GM10266 (cell line): ENCODE measurements at regions not wholly inside any gene's neighbourhood (a gene's known extent, or its start where the extent isn't known, plus 50 kb on each side); places are given as distances from the start of the nearest gene placed in this dataset.

Experiments
- DNase-seq: peaks from one replicate; pipeline ENCODE4 v3.0.0; 2012; ENCODE audit errors: extremely low spot score
- CTCF ChIP-seq: IDR thresholded peaks from 2 replicates; pipeline ENCODE4 v1.5.1; 2012; ENCODE audit warnings: mild to moderate bottlenecking, low read depth; ENCODE audit not compliant: control insufficient read depth, insufficient read depth; ENCODE audit errors: missing control alignments

DNA sequence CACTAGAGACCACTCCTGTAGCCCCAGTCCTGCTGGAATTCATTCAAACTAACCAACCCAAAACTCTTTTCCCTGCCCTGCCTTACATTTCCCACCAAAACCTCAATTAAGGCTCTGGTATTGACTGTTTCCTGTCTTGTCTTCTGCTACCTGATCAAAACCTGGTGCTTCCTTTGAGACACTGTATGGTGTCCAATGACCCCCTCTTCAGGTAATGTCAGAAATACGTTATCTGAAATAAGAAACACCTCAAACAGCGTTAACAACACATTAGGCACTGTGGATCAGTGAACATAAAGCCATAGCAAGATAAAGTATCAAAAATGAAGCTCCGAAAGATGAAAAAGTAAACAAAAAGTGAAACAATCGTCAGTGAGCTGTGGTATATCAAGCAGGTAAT lies 343.2 kb upstream of the ZP4 start:
- no peak for DNase-seq
- TF ChIP-seq CTCF: no peak

DNA sequence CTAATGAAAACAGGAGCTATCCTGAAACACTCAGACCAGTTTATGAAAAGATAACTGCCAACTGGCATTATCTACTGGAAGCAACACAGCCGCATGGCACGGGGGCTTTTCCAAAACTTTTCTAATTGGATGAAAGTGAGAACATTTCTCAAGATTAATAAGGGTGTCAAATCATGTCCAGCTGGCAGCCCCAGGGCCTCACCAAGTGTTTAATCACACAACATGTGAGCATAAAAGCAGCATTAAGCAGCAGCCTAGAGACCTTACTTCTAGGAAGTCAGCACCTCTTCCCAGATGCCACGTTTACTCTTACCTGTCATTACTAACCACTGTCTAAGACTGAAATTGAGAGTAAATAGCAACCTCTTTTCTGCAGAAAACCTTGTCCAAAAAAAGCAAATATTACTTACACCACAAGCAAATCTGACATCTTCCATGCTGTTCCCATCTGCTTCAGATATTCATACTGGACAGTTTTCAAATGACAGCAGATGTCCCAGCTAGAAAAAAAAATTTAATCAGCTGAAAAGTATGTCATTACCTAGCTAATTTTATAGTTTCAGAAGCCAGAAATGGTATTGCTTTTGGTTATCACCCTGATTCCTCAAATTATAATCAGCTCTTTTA lies 341.5 kb upstream of the ZP4 start:
- no peak for DNase-seq

GRCh38 chr1:238226810-238227209 lies 336.1 kb upstream of the ZP4 start:
- no peak for DNase-seq
- TF ChIP-seq CTCF: no peak

More for the DNA sequence above, 341.5 kb upstream of the ZP4 start:
- TF ChIP-seq CTCF: no peak

- DNase-seq: no peak
- TF ChIP-seq CTCF: no peak
These were observed 332.4 kb upstream of the ZP4 start for GRCh38 chr1:238223076-238223640.

GRCh38 chr1:238221738-238222137 lies 331.0 kb upstream of the ZP4 start:
- no peak for DNase-seq
- no peak for TF ChIP-seq CTCF

- no peak for DNase-seq
- TF ChIP-seq CTCF: no peak
These were observed 323.7 kb upstream of the ZP4 start for GRCh38 chr1:238214449-238214848.

GRCh38 chr1:238205045-238205662 lies 314.4 kb upstream of the ZP4 start:
- TF ChIP-seq CTCF: no peak
- DNase-seq: no peak
